HepG2 (cell line): ENCODE measurements at regions not wholly inside any gene's neighbourhood (a gene's known extent, or its start where the extent isn't known, plus 50 kb on each side); places are given as distances from the start of the nearest gene placed in this dataset.

Experiments used
- DNMT3B ChIP-seq: conservative IDR thresholded peaks from 2 replicates; pipeline ENCODE4 v1.6.1; 2016; ENCODE audit warnings: missing biosample characterization, control low read depth
- FOXA1 ChIP-seq, 2 experiments: fragments of 450-650 bp in 1 of 2; sonication (generic) in 1 of 2; formaldehyde crosslinking in 1 of 2; IDR thresholded peaks; 2 replicates each; pipeline versions ENCODE4 v1.4.0 to v1.6.1; 2016 to 2020; ENCODE audit warnings: missing genetic modification reagents in 1 of 2
- HOXA7 ChIP-seq: sonication (generic); formaldehyde crosslinking; IDR thresholded peaks from 2 replicates; pipeline ENCODE4 v1.8.1; 2022; ENCODE audit warnings: mild to moderate bottlenecking, missing genetic modification reagents, moderate library complexity
- IKZF4 ChIP-seq: sonication (generic); formaldehyde crosslinking; IDR thresholded peaks from 2 replicates; pipeline ENCODE4 v1.5.1; 2020; ENCODE audit warnings: borderline replicate concordance, mild to moderate bottlenecking, low read depth, missing genetic modification reagents; ENCODE audit errors: not compliant biosample characterization
- NFE2L2 ChIP-seq: fragments of 150-350 bp; IDR thresholded peaks from 2 replicates; pipeline ENCODE4 v1.6.1; 2014; ENCODE audit warnings: low read length
- NFYB ChIP-seq: sonication (generic); formaldehyde crosslinking; IDR thresholded peaks from 2 replicates; pipeline ENCODE4 v1.4.0; 2020; ENCODE audit warnings: missing genetic modification reagents
- NR2F6 ChIP-seq, 2 experiments: IDR thresholded peaks; 2 replicates each; pipeline ENCODE4 v1.6.1; 2016; ENCODE audit warnings: antibody characterized with exemption in 1 of 2, mild to moderate bottlenecking in 1 of 2
- RARG ChIP-seq: sonication (generic); formaldehyde crosslinking; IDR thresholded peaks from 2 replicates; pipeline ENCODE4 v1.4.0; 2020; ENCODE audit warnings: low read depth, mild to moderate bottlenecking, missing genetic modification reagents
- SRF ChIP-seq: IDR thresholded peaks from 2 replicates; pipeline ENCODE4 v1.6.1; 2011; ENCODE audit warnings: mild to moderate bottlenecking, low read depth, low read length, moderate library complexity
- STAT5B ChIP-seq: sonication (generic); formaldehyde crosslinking; IDR thresholded peaks from 2 replicates; pipeline ENCODE4 v1.4.0; 2020; ENCODE audit warnings: missing genetic modification reagents
- THAP11 ChIP-seq: IDR thresholded peaks from 2 replicates; pipeline ENCODE4 v1.6.1; 2016; ENCODE audit warnings: missing biosample characterization, missing genetic modification reagents
- ZBTB7B ChIP-seq: sonication (generic); formaldehyde crosslinking; IDR thresholded peaks from 2 replicates; pipeline ENCODE4 v1.4.0; 2020; ENCODE audit warnings: missing genetic modification reagents
- ZFP36 ChIP-seq: fragments of 150-350 bp; IDR thresholded peaks from 2 replicates; pipeline ENCODE4 v1.6.1; 2018; ENCODE audit warnings: borderline replicate concordance, low read length, low read depth; ENCODE audit not compliant: partially characterized antibody
- ZKSCAN8 ChIP-seq: IDR thresholded peaks from 2 replicates; pipeline ENCODE4 v1.6.1; 2016; ENCODE audit warnings: borderline replicate concordance, missing genetic modification reagents, missing compliant biosample characterization
- ZMYM4 ChIP-seq: sonication (generic); formaldehyde crosslinking; IDR thresholded peaks from 2 replicates; pipeline ENCODE4 v1.8.1; 2023; ENCODE audit warnings: mild to moderate bottlenecking, missing genetic modification reagents
- ZNF550 ChIP-seq: sonication (generic); formaldehyde crosslinking; IDR thresholded peaks from 2 replicates; pipeline ENCODE4 v1.4.0; 2020; ENCODE audit warnings: mild to moderate bottlenecking, missing genetic modification reagents, borderline replicate concordance
- ZNF576 ChIP-seq: sonication (generic); formaldehyde crosslinking; IDR thresholded peaks from 2 replicates; pipeline ENCODE4 v1.4.0; 2020; ENCODE audit warnings: mild to moderate bottlenecking, missing genetic modification reagents
- ZNF75D ChIP-seq: sonication (generic); formaldehyde crosslinking; IDR thresholded peaks from 2 replicates; pipeline ENCODE4 v1.8.1; 2023; ENCODE audit warnings: missing genetic modification reagents, mild to moderate bottlenecking, borderline replicate concordance
- ZNF790 ChIP-seq: sonication (generic); formaldehyde crosslinking; IDR thresholded peaks from 2 replicates; pipeline ENCODE4 v1.8.0; 2022; ENCODE audit warnings: missing genetic modification reagents, mild to moderate bottlenecking, borderline replicate concordance
- ZSCAN12 ChIP-seq: sonication (generic); formaldehyde crosslinking; IDR thresholded peaks from 2 replicates; pipeline ENCODE4 v1.9.0; 2021; ENCODE audit warnings: mild to moderate bottlenecking, missing genetic modification reagents
- ZSCAN31 ChIP-seq: sonication (generic); formaldehyde crosslinking; IDR thresholded peaks from 2 replicates; pipeline ENCODE4 v1.5.0; 2020; ENCODE audit warnings: low read depth, mild to moderate bottlenecking, missing genetic modification reagents
- TF ChIP-seq, protein P1 (sequence below): sonication (generic); formaldehyde crosslinking; IDR thresholded peaks from 2 replicates; pipeline ENCODE4 v1.4.0; 2020; ENCODE audit warnings: missing genetic modification reagents
- TF ChIP-seq, protein P2 (sequence below): sonication (generic); formaldehyde crosslinking; IDR thresholded peaks from 2 replicates; pipeline ENCODE4 v1.4.0; 2020; ENCODE audit warnings: missing genetic modification reagents
- TF ChIP-seq, protein P3 (sequence below): IDR thresholded peaks from 2 replicates; pipeline ENCODE4 v1.4.0; 2020; ENCODE audit warnings: mild to moderate bottlenecking, missing genetic modification reagents

DNA sequence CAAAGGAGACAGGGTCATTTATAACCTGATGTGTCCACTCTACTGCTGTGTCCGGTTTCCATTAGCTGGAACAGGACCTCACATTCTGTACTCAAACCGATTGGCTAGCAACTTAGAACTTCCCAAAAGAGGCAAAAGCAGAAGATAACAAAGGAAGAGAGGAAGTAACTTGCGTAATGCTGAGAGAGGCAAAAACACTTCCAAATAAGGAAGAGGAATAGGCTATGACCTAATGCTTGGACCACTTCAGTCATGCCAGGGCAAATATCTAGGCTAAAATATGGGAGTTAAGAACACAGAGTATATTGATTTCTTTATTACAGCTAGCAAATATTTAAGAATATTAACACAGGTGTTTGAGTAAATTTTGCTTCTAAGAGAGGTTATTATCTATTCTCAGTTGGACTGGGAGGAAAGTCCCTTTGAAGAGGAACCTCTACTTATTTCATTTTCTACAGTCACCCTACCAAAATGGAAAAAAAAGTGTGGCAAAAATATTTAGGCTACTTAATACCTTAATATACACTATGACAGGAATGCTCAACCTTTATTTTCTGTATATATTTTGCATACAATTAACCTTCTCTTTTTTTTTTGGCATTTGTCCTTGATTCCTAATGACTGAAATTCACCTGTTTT lies 499.8 kb upstream of the CHORDC1 start (continued):
- TF ChIP-seq NFE2L2 (no peak), ZBTB7B (CRISPR knock-in tag) (no peak), NR2F6 (IDR thresholded peaks at IDR 0.05) (no peak), NR2F6 (CRISPR knock-in tag; IDR thresholded peaks at IDR 0.05) (no peak), THAP11 (CRISPR knock-in tag) (no peak), ZKSCAN8 (no peak), ZNF576 (CRISPR knock-in tag) (no peak), DNMT3B (CRISPR knock-in tag) (no peak), SRF (peak; percentile 83), IKZF4 (CRISPR knock-in tag) (no peak), NFYB (CRISPR knock-in tag) (peak; percentile 16; the same call in 1 of the 2 replicates), ZNF75D (CRISPR knock-in tag) (no peak), ZMYM4 (CRISPR knock-in tag) (peak; percentile 74), ZSCAN12 (CRISPR knock-in tag) (no peak), STAT5B (CRISPR knock-in tag) (no peak), HOXA7 (CRISPR knock-in tag) (no peak), ZNF550 (CRISPR knock-in tag) (no peak), FOXA1 (IDR thresholded peaks at IDR 0.05) (no peak), FOXA1 (CRISPR knock-in tag; IDR thresholded peaks at IDR 0.05) (no peak), ZSCAN31 (CRISPR knock-in tag) (no peak), RARG (no peak), ZNF790 (CRISPR knock-in tag) (no peak), ZFP36 (no peak)
- TF ChIP-seq, protein P1, sequence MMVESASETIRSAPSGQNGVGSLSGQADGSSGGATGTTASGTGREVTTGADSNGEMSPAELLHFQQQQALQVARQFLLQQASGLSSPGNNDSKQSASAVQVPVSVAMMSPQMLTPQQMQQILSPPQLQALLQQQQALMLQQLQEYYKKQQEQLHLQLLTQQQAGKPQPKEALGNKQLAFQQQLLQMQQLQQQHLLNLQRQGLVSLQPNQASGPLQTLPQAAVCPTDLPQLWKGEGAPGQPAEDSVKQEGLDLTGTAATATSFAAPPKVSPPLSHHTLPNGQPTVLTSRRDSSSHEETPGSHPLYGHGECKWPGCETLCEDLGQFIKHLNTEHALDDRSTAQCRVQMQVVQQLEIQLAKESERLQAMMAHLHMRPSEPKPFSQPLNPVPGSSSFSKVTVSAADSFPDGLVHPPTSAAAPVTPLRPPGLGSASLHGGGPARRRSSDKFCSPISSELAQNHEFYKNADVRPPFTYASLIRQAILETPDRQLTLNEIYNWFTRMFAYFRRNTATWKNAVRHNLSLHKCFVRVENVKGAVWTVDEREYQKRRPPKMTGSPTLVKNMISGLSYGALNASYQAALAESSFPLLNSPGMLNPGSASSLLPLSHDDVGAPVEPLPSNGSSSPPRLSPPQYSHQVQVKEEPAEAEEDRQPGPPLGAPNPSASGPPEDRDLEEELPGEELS (CRISPR knock-in tag) = no peak
- TF ChIP-seq, protein P2, sequence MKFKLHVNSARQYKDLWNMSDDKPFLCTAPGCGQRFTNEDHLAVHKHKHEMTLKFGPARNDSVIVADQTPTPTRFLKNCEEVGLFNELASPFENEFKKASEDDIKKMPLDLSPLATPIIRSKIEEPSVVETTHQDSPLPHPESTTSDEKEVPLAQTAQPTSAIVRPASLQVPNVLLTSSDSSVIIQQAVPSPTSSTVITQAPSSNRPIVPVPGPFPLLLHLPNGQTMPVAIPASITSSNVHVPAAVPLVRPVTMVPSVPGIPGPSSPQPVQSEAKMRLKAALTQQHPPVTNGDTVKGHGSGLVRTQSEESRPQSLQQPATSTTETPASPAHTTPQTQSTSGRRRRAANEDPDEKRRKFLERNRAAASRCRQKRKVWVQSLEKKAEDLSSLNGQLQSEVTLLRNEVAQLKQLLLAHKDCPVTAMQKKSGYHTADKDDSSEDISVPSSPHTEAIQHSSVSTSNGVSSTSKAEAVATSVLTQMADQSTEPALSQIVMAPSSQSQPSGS = 0 out of 2 replicates have a peak, but pooled peaks have one; percentile 42
- TF ChIP-seq, protein P3, sequence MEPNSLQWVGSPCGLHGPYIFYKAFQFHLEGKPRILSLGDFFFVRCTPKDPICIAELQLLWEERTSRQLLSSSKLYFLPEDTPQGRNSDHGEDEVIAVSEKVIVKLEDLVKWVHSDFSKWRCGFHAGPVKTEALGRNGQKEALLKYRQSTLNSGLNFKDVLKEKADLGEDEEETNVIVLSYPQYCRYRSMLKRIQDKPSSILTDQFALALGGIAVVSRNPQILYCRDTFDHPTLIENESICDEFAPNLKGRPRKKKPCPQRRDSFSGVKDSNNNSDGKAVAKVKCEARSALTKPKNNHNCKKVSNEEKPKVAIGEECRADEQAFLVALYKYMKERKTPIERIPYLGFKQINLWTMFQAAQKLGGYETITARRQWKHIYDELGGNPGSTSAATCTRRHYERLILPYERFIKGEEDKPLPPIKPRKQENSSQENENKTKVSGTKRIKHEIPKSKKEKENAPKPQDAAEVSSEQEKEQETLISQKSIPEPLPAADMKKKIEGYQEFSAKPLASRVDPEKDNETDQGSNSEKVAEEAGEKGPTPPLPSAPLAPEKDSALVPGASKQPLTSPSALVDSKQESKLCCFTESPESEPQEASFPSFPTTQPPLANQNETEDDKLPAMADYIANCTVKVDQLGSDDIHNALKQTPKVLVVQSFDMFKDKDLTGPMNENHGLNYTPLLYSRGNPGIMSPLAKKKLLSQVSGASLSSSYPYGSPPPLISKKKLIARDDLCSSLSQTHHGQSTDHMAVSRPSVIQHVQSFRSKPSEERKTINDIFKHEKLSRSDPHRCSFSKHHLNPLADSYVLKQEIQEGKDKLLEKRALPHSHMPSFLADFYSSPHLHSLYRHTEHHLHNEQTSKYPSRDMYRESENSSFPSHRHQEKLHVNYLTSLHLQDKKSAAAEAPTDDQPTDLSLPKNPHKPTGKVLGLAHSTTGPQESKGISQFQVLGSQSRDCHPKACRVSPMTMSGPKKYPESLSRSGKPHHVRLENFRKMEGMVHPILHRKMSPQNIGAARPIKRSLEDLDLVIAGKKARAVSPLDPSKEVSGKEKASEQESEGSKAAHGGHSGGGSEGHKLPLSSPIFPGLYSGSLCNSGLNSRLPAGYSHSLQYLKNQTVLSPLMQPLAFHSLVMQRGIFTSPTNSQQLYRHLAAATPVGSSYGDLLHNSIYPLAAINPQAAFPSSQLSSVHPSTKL (CRISPR knock-in tag) = peak; percentile 50
